ENCODE measurements at regions not wholly inside any gene's neighbourhood (a gene's known extent, or its start where the extent isn't known, plus 50 kb on each side); places are given as distances from the start of the nearest gene placed in this dataset.

- DNase-seq (ENCODE audit: low read depth in 1 of 2, low spot score in 1 of 2), result no peak
Observed at GRCh38 chr18:8514409-8514808, 94.8 kb upstream of the RAB12 start.

GRCh38 chr18:8515142-8515865 lies 93.9 kb upstream of the RAB12 start:
- TF ChIP-seq CTCF (IDR thresholded peaks at IDR 0.05; ENCODE audit: insufficient read depth, low read length), result no peak
- TF ChIP-seq POLR2AphosphoS5 (IDR thresholded peaks at IDR 0.05; ENCODE audit: low read depth), result no peak
- TF ChIP-seq REST (IDR thresholded peaks at IDR 0.05; ENCODE audit: insufficient replicate concordance, low read depth), result no peak
- TF ChIP-seq GABPA (IDR thresholded peaks at IDR 0.05; ENCODE audit: low read depth), result no peak
- no peak for TF ChIP-seq SPI1 (IDR thresholded peaks at IDR 0.05; ENCODE audit: borderline replicate concordance, low read depth)
- H3K4me3 ChIP-seq (replicated peaks; ENCODE audit: insufficient read depth, low read length), result no peak overlapping the region
- no peaks in the 10 kb centered on the region for H3K27me3 ChIP-seq (ENCODE audit: insufficient read depth, poor library complexity, severe bottlenecking)
- no peak overlapping the region for H3K27ac ChIP-seq (replicated peaks)
- no peak for DNase-seq (ENCODE audit: low read depth in 1 of 2, low spot score in 1 of 2)

More at GRCh38 chr18:8514409-8514808, 94.8 kb upstream of the RAB12 start:
- TF ChIP-seq POLR2AphosphoS5 (IDR thresholded peaks at IDR 0.05; ENCODE audit: low read depth) (no peak), GABPA (IDR thresholded peaks at IDR 0.05; ENCODE audit: low read depth) (no peak), CTCF (IDR thresholded peaks at IDR 0.05; ENCODE audit: insufficient read depth, low read length) (no peak), SPI1 (IDR thresholded peaks at IDR 0.05; ENCODE audit: borderline replicate concordance, low read depth) (no peak), REST (IDR thresholded peaks at IDR 0.05; ENCODE audit: insufficient replicate concordance, low read depth) (no peak)
- no peak overlapping the region for H3K27ac ChIP-seq (replicated peaks)
- H3K4me3 ChIP-seq (replicated peaks; ENCODE audit: insufficient read depth, low read length), result no peak overlapping the region
- no peaks in the 10 kb centered on the region for H3K27me3 ChIP-seq (ENCODE audit: insufficient read depth, poor library complexity, severe bottlenecking)

GRCh38 chr18:8516371-8517250 lies 92.6 kb upstream of the RAB12 start:
- Histone ChIP-seq H3K27me3 (ENCODE audit: insufficient read depth, poor library complexity, severe bottlenecking) (no peaks in the 10 kb centered on the region), H3K27ac (replicated peaks) (no peak overlapping the region), H3K4me3 (replicated peaks; ENCODE audit: insufficient read depth, low read length) (no peak overlapping the region)
- DNase-seq (ENCODE audit: low read depth in 1 of 2, low spot score in 1 of 2), result no peak
- TF ChIP-seq GABPA (IDR thresholded peaks at IDR 0.05; ENCODE audit: low read depth) (no peak), CTCF (IDR thresholded peaks at IDR 0.05; ENCODE audit: insufficient read depth, low read length) (no peak), REST (IDR thresholded peaks at IDR 0.05; ENCODE audit: insufficient replicate concordance, low read depth) (no peak), POLR2AphosphoS5 (IDR thresholded peaks at IDR 0.05; ENCODE audit: low read depth) (no peak), SPI1 (IDR thresholded peaks at IDR 0.05; ENCODE audit: borderline replicate concordance, low read depth) (no peak)

All from HL-60 (cell line).